ENCODE measurements at regions not wholly inside any gene's neighbourhood (a gene's known extent, or its start where the extent isn't known, plus 50 kb on each side); places are given as distances from the start of the nearest gene placed in this dataset.

DNA sequence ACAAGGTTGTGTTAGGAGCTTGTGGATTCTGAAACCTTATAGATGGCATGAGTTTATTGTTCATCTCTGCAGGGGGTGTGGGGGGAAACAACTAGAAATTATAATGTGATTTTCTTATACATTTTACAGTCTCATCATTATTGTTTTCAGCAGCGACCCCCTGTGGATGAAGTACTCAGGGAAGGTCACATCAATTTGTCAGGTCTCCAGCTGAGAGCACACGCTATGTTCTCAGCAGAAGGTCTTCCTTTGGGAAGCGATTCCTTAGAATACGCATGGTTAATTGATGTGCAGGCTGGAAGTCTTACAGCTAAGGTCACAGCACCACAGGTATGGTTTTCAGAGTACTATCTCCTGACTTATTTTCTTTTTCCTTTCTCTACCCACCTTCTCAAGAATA, 72.2 kb downstream of the BLTP1 start:
- H4K20me1 ChIP-seq (ENCODE audit: insufficient read depth) = 0 out of 2 replicates have a peak, but pooled peaks cover 3% of the 10 kb centered on the region
- no peaks in the 10 kb centered on the region for H3K9me2 ChIP-seq (ENCODE audit: insufficient read depth)
- no peak for TF ChIP-seq EZH2 (IDR thresholded peaks at IDR 0.05; ENCODE audit: low read depth)
- peak; percentile 36; the same call in 1 of the 2 replicates for TF ChIP-seq CTCF (conservative IDR thresholded peaks at IDR 0.05)
- POLR2A ChIA-PET (ENCODE audit: unreplicated experiment) = no interaction called here
- H3F3A ChIP-seq (ENCODE audit: insufficient read depth, low read depth) = no peaks in the 10 kb centered on the region
- H3K27ac ChIP-seq = no peak overlapping the region
- H3K27me3 ChIP-seq (ENCODE audit: insufficient read depth, low read depth) = no peaks in the 10 kb centered on the region
- BruUV-seq (replicated peaks) = no TSS peak
- H3K4me2 ChIP-seq = no peak overlapping the region
- no peaks in the 10 kb centered on the region for H3K9me3 ChIP-seq (ENCODE audit: insufficient read depth, low read depth)
- intact Hi-C loops (cut with micrococcal nuclease; ENCODE audit: unreplicated experiment) = no loop called here
- H3K79me2 ChIP-seq (ENCODE audit: low read depth) = no peaks in the 10 kb centered on the region
- no peak overlapping the region for H2AFZ ChIP-seq
- CTCF ChIA-PET = no interaction called here
- DNase-seq = peak in 1 of 2 experiments; percentile 0
- H3K36me3 ChIP-seq (ENCODE audit: low read depth) = peaks cover 24% of the 10 kb centered on the region; the same call in 1 of the 2 replicates
- no peak overlapping the region for H3K4me3 ChIP-seq
- H3K4me1 ChIP-seq (replicated peaks; ENCODE audit: insufficient read depth) = no peaks in the 10 kb centered on the region

DNA sequence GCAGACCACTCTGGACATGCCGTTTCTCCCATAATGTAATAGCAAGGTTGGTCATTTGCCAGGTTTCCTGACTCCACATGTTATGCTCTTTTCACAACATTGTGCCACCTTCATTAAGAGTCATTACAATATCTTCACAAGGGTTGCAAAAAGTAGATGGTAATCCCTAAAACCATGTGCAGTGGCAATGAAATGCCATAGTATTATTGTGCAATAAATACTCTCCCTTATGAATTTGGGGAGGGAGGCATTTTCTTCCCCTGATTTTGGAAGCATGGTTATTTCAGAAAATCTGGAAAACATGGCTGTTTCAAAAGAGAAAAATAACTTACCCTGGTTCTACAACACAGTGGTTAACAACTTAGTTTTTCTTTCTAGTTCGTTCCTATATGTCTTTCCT, 75.1 kb downstream of the BLTP1 start:
- no TSS peak for BruUV-seq (replicated peaks)
- no peak overlapping the region for H2AFZ ChIP-seq
- intact Hi-C loops (cut with micrococcal nuclease; ENCODE audit: unreplicated experiment) = no loop called here

GRCh38 chr4:122229857-122230256, 77.7 kb downstream of the BLTP1 start:
- TF ChIP-seq CTCF (conservative IDR thresholded peaks at IDR 0.05) (no peak), EZH2 (IDR thresholded peaks at IDR 0.05; ENCODE audit: low read depth) (no peak)
- BruUV-seq (replicated peaks) = no TSS peak
- no peaks in the 10 kb centered on the region for H4K20me1 ChIP-seq (ENCODE audit: insufficient read depth)
- no peak overlapping the region for H3K4me2 ChIP-seq
- no peak overlapping the region for H3K27ac ChIP-seq
- H3F3A ChIP-seq (ENCODE audit: insufficient read depth, low read depth) = no peaks in the 10 kb centered on the region
- peaks cover 6% of the 10 kb centered on the region; the same call in 1 of the 2 replicates for H3K36me3 ChIP-seq (ENCODE audit: low read depth)
- H3K4me3 ChIP-seq = no peak overlapping the region
- no peaks in the 10 kb centered on the region for H3K9me3 ChIP-seq (ENCODE audit: insufficient read depth, low read depth)
- H2AFZ ChIP-seq = no peak overlapping the region
- CTCF ChIA-PET = no interaction called here
- H3K9me2 ChIP-seq (ENCODE audit: insufficient read depth) = no peaks in the 10 kb centered on the region
- H3K79me2 ChIP-seq (ENCODE audit: low read depth) = no peaks in the 10 kb centered on the region
- POLR2A ChIA-PET (ENCODE audit: unreplicated experiment) = no interaction called here
- no peak for DNase-seq
- no peaks in the 10 kb centered on the region for H3K27me3 ChIP-seq (ENCODE audit: insufficient read depth, low read depth)
- no peaks in the 10 kb centered on the region for H3K4me1 ChIP-seq (replicated peaks; ENCODE audit: insufficient read depth)
- intact Hi-C loops (cut with micrococcal nuclease; ENCODE audit: unreplicated experiment) = no loop called here

More for the DNA sequence above, 75.1 kb downstream of the BLTP1 start:
- ChIA-PET POLR2A (ENCODE audit: unreplicated experiment) (no interaction called here), CTCF (no interaction called here)
- Histone ChIP-seq H3K4me1 (replicated peaks; ENCODE audit: insufficient read depth) (no peaks in the 10 kb centered on the region), H3K27ac (no peak overlapping the region), H3K9me2 (ENCODE audit: insufficient read depth) (no peaks in the 10 kb centered on the region), H3K4me3 (no peak overlapping the region), H3K4me2 (no peak overlapping the region), H3K36me3 (ENCODE audit: low read depth) (peaks cover 13% of the 10 kb centered on the region; the same call in 1 of the 2 replicates), H4K20me1 (ENCODE audit: insufficient read depth) (0 out of 2 replicates have a peak, but pooled peaks cover 3% of the 10 kb centered on the region), H3K27me3 (ENCODE audit: insufficient read depth, low read depth) (no peaks in the 10 kb centered on the region), H3F3A (ENCODE audit: insufficient read depth, low read depth) (no peaks in the 10 kb centered on the region), H3K9me3 (ENCODE audit: insufficient read depth, low read depth) (no peaks in the 10 kb centered on the region), H3K79me2 (ENCODE audit: low read depth) (no peaks in the 10 kb centered on the region)
- DNase-seq = no peak
- TF ChIP-seq CTCF (conservative IDR thresholded peaks at IDR 0.05) (no peak), EZH2 (IDR thresholded peaks at IDR 0.05; ENCODE audit: low read depth) (no peak)

Measured in PC-9 (cell line).